AG09309 (cell line): ENCODE measurements at regions not wholly inside any gene's neighbourhood (a gene's known extent, or its start where the extent isn't known, plus 50 kb on each side); places are given as distances from the start of the nearest gene placed in this dataset.
A peak's percentile ranks its signal among the peaks of the same experiment; 100 is the strongest.

Experiments used
- DNase-seq: peaks from one replicate; pipeline ENCODE4 v3.0.0-alpha.2; 2010; ENCODE audit warnings: low read depth
- H3K4me3 ChIP-seq: 2 replicates; pipeline ENCODE4 v1.5.1; 2011; ENCODE audit warnings: mild to moderate bottlenecking, low read depth, low read length, moderate library complexity; ENCODE audit not compliant: control insufficient read depth
- CTCF ChIP-seq: IDR thresholded peaks from 2 replicates; pipeline ENCODE4 v1.5.1; 2011; ENCODE audit warnings: mild to moderate bottlenecking, low read depth, low read length, inconsistent platforms; ENCODE audit not compliant: insufficient read depth, control insufficient read depth; ENCODE audit errors: missing control alignments

GRCh38 chr12:124517260-124518050, 50.0 kb downstream of the NCOR2 start:
- H3K4me3 ChIP-seq = peak overlapping the region; percentile 60
- no peak for DNase-seq
- TF ChIP-seq CTCF = no peak

GRCh38 chr12:124516850-124517249, 50.6 kb downstream of the NCOR2 start:
- DNase-seq = no peak
- no peak for TF ChIP-seq CTCF
- H3K4me3 ChIP-seq = peak overlapping the region; percentile 60

GRCh38 chr12:124515981-124516380, 51.4 kb downstream of the NCOR2 start:
- TF ChIP-seq CTCF = no peak
- H3K4me3 ChIP-seq = no peak overlapping the region; the same call in 1 of the 2 replicates
- DNase-seq = no peak

- TF ChIP-seq CTCF = no peak
- DNase-seq = no peak
- H3K4me3 ChIP-seq = no peak overlapping the region
Measured at GRCh38 chr12:124514996-124515932, 52.1 kb downstream of the NCOR2 start.

- TF ChIP-seq CTCF = no peak
- H3K4me3 ChIP-seq = no peak overlapping the region
- no peak for DNase-seq
Measured at GRCh38 chr12:124514145-124514995, 53.0 kb downstream of the NCOR2 start.

- DNase-seq = no peak
- no peak for TF ChIP-seq CTCF
- no peak overlapping the region for H3K4me3 ChIP-seq
Measured at GRCh38 chr12:124513297-124513867, 54.0 kb downstream of the NCOR2 start.
